Erythroblast (primary cell): ENCODE measurements at regions not wholly inside any gene's neighbourhood (a gene's known extent, or its start where the extent isn't known, plus 50 kb on each side); places are given as distances from the start of the nearest gene placed in this dataset.

Source experiments
- GATA1 ChIP-seq: IDR thresholded peaks from 2 replicates; pipeline ENCODE4 v1.6.1; 2011; ENCODE audit warnings: low read depth, mild to moderate bottlenecking, control low read depth, low read length, moderate library complexity
- POLR2A ChIP-seq: IDR thresholded peaks from 2 replicates; pipeline ENCODE4 v1.6.1; 2011; ENCODE audit warnings: mild to moderate bottlenecking, low read length

- TF ChIP-seq POLR2A (no peak), GATA1 (no peak)
Measured at GRCh38 chr5:102115736-102116135, 180.3 kb downstream of the SLCO4C1 start.
